Panc1 (cell line): ENCODE measurements at regions not wholly inside any gene's neighbourhood (a gene's known extent, or its start where the extent isn't known, plus 50 kb on each side); places are given as distances from the start of the nearest gene placed in this dataset.

ENCODE experiments used
- CTCF ChIP-seq: fragments of 450-650 bp; IDR thresholded peaks from 2 replicates; pipeline ENCODE4 v1.5.1; 2017; ENCODE audit warnings: mild to moderate bottlenecking
- POLR2AphosphoS5 ChIP-seq: IDR thresholded peaks from 2 replicates; pipeline ENCODE4 v1.6.1; 2012; ENCODE audit warnings: mild to moderate bottlenecking, low read depth, low read length, moderate library complexity
- REST ChIP-seq, 2 experiments: IDR thresholded peaks; 2 replicates each; pipeline ENCODE4 v1.6.1; 2011 to 2012; ENCODE audit warnings: low read depth in 2 of 2, control low read depth in 1 of 2, low read length in 1 of 2, mild to moderate bottlenecking in 1 of 2, moderate library complexity in 1 of 2; ENCODE audit not compliant: insufficient read depth in 1 of 2

GRCh38 chr2:10190255-10190654, 67.7 kb downstream of the RRM2 start:
- TF ChIP-seq CTCF: no peak
- no peak for TF ChIP-seq POLR2AphosphoS5
- TF ChIP-seq REST (IDR thresholded peaks at IDR 0.05; ENCODE audit: insufficient read depth in 1 of 2, low read depth in 2 of 2, low read length in 1 of 2): no peak
